GM21529 (cell line): ENCODE measurements at regions not wholly inside any gene's neighbourhood (a gene's known extent, or its start where the extent isn't known, plus 50 kb on each side); places are given as distances from the start of the nearest gene placed in this dataset.
"Not testable (repeated sequence)": the region's sequence is repeated elsewhere in the genome, so short reads cannot be mapped to it uniquely, and the experiment has no call there.

Source experiments
- ATAC-seq: cut with Tn5 transposase; IDR thresholded peaks from one replicate; pipeline ENCODE4 v1.9.1; 2021; ENCODE audit not compliant: unreplicated experiment

- no peak for ATAC-seq
Observed at GRCh38 chr4:164177153-164177552, 576.8 kb upstream of the SMIM31 start.

- ATAC-seq = no peak
Observed at GRCh38 chr4:164177753-164178152, 576.2 kb upstream of the SMIM31 start.

DNA sequence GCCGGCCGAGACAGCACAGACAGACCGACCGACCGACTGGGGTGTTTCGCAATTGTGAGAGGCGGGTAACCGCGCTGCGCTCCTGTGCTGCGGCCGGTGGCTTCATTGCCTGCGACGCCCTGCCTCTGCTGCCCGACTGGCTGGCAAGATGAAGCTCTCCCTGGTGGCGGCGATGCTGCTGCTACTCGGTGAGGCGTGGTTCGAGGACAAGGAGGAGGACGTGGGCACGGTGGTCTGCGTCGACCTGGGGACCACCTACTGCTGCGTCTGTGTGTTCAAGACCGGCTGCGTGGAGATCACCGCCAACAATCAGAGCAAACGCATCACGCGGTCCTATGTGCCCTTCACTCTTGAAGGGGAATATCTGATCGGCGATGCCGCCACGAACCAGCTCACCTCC lies 565.7 kb upstream of the SMIM31 start:
- no peak for ATAC-seq

- no peak for ATAC-seq
Observed at GRCh38 chr4:164192844-164193243, 561.1 kb upstream of the SMIM31 start.

- ATAC-seq = no peak
Observed at GRCh38 chr4:164193676-164194075, 560.3 kb upstream of the SMIM31 start.

- no peak for ATAC-seq
Observed at GRCh38 chr4:164197556-164197955, 556.4 kb upstream of the SMIM31 start.

DNA sequence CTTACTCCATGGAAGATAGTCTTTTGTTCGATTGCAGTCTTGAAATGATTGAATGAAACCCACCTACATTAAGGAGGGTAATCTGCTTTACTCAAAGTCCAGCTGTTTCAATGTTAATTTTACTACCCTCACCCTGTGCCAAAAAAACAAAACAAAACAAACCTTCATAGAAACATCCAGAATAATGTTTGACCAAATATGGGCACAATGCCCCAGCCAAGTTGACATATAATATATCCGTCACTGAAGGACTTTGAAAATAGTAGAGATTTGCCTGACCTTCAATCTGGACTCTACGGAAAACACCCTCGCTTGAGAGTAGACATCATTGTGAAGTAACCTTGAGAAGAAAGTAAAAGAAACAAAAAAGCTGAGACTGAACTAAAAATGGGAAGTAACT lies 550.5 kb upstream of the SMIM31 start:
- no peak for ATAC-seq

DNA sequence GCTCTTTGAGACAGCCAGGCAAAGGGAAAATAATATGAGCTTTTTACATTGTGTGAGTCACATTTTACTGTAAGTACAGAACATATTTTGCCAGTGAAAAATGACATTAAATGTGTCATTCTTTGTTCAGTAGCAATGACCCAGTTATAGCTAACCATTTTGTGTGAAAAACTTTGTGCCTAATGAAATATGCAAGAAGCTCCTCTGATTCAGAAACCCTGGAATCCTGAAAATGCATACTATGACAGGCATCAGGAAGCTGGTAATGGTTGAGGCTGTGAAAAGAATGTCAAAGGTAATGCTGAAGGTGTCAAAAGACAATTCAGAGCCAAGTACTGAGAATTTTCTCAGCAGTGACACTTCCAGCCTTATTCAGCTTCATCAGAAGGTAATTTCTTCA lies 549.5 kb upstream of the SMIM31 start:
- no peak for ATAC-seq

- ATAC-seq = no peak
Observed at GRCh38 chr4:164207460-164207859, 546.5 kb upstream of the SMIM31 start.

- ATAC-seq = no peak
Observed at GRCh38 chr4:164210377-164210776, 543.6 kb upstream of the SMIM31 start.

- ATAC-seq = no peak
Observed at GRCh38 chr4:164212134-164212533, 541.8 kb upstream of the SMIM31 start.

- ATAC-seq = no peak
Observed at GRCh38 chr4:164212714-164213113, 541.2 kb upstream of the SMIM31 start.

- ATAC-seq = no peak
Observed at GRCh38 chr4:164215113-164215741, 538.7 kb upstream of the SMIM31 start.

DNA sequence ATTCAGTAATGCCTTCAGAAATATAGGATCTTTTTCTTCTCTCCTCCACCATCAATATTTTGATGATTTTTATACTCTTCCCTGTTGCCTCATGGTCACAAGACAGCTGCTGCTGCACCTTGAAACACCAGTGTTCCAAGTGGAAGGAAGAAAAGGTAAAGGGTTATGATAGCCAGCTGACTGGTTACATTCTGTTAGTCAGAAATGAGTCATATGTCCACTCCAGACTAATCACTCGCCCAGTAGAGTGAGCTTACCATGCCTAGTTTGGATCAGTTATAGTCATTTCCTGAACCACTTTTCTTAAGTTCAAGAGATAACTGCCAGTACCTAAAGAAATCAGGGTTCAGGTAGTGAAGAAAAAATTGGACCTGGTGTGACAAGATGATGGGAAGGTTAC lies 532.3 kb upstream of the SMIM31 start:
- ATAC-seq = no peak

DNA sequence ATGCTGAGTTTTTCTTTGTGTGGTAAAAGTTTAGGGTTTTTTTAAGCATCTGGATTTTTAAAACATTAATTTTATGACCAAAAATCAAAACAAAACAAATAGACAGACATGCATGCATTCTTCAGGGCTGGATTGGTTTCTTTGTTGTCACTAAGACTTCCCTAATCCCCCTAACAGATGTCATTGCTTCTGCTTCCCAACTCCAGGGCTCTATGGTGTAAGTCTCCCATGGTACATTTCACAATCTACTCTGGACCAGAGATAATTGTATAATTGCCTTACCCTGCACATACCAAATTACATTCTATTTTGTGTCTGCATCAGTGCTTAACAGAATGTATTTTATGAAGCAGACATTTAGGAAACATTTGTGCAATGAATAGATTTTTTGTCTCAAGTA lies 529.1 kb upstream of the SMIM31 start:
- no peak for ATAC-seq

- no peak for ATAC-seq
Observed at GRCh38 chr4:164229255-164229654, 524.7 kb upstream of the SMIM31 start.

- no peak for ATAC-seq
Observed at GRCh38 chr4:164239433-164239832, 514.5 kb upstream of the SMIM31 start.

DNA sequence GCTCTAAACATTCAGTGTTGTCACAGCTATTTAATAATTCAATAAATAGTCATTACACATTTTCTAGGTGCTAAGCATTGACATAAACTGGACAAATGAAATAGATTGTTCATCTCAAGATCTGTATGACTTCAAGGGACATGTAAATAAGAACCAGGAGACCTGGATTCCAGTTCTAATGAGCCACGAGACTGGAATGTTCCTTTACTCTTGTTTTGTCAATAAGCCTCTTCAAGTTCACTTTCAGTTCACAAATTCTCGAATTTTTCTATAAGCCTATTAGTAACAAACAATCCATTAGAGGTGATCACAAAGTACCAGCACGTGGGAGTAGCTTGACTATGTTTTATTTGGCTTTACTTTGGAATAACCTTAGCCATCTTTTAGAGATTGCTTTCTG lies 514.0 kb upstream of the SMIM31 start:
- ATAC-seq = no peak

- no peak for ATAC-seq
Observed at GRCh38 chr4:164251257-164251656, 502.7 kb upstream of the SMIM31 start.

- ATAC-seq = no peak
Observed at GRCh38 chr4:164252286-164252685, 501.6 kb upstream of the SMIM31 start.

GRCh38 chr4:164261831-164262230 lies 492.1 kb upstream of the SMIM31 start:
- ATAC-seq = no peak

DNA sequence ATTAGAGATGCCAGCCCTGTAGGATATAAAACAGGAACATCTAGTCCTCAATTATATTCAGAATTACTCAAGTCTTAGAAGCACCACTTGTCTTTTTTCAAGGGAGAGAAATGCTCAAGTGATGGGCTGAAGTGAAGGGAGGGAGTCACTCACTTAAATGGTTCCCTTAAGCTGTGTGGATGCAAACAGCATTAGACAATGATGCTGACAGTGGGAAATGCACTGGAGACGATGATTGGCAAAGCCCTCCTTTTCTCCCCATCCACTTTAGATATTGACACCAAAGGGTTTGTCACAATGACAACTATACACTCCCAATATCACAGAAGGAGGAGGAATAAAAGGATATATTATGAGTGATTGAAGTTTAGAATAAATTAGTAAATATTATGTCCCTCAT lies 491.4 kb upstream of the SMIM31 start:
- not testable (repeated sequence) for ATAC-seq

DNA sequence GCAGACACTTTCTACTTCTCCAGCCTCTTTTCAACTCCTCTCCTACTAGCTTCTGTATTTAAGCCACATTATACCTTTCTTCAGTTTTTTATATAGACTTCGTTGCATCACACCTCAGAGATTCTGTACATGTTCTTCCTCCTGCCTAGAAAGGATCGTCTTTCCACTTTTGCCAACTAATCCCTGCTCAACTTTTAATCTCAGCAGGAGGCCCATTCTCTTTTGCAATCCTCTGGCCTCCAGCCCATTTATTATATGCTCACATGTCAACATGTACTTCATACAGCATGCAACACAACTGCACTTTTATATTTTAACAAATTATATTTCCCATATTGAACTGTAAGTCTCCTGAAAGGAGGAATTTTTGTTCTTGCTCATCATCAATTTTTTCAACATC lies 476.5 kb upstream of the SMIM31 start:
- not testable (repeated sequence) for ATAC-seq

DNA sequence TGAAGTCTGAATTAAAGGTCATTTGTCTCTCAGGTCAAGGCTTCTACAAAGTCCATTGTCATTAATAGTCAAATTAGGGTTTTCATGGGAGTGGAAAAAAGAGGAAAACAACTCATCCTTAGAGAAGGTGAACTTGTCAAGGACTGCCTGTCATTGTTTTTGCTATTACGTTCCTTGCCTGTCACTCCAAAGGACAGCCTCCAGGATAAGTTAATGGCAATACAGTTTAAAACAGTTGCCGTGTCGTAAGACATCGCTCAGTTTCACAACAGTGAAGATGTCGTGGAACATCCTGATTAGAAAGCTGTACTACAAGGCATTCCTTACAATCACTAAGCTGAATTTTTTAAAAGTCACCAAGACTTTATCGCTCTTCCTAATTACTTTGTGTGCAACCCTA lies 466.8 kb upstream of the SMIM31 start:
- no peak for ATAC-seq
